ENCODE measurements at regions not wholly inside any gene's neighbourhood (a gene's known extent, or its start where the extent isn't known, plus 50 kb on each side); places are given as distances from the start of the nearest gene placed in this dataset.

DNA sequence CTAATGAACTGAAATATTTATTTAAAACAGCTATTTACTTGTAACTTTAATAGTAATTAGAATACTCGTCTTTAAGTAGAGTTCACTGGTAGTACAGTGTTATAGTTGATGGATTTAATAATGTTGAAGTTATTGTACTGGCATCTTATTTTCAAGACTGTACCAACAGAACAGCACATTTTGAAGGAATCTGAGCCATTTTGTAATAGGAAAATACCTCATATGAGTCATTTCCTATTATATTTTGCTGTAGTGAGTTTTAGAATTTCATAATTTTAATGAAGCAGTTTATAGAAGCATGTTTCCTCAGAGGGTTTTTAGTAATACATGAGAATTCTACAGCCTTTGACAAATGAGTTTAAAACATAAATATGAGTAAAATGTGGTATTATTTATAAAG is 258.3 kb downstream of the OLFM3 start:
- Histone ChIP-seq H3K36me3 (no peaks in the 10 kb centered on the region), H3K4me1 (no peaks in the 10 kb centered on the region), H3K4me3 (no peak overlapping the region), H3K9me3 (no peaks in the 10 kb centered on the region), H3K27ac (no peak overlapping the region), H3K27me3 (no peaks in the 10 kb centered on the region)
- WGBS, 2 donors (ENCODE audit: low coverage in 1 of 2) = 69 to 82% methylated on average over 1 of the region's 1 CpG
- ATAC-seq = no peak
- TF ChIP-seq CTCF (IDR thresholded peaks at IDR 0.05) (no peak), POLR2A (IDR thresholded peaks at IDR 0.05) (no peak), EP300 (IDR thresholded peaks at IDR 0.05) (no peak), POLR2AphosphoS5 (IDR thresholded peaks at IDR 0.05) (no peak)

- Histone ChIP-seq H3K4me1 (no peaks in the 10 kb centered on the region), H3K27me3 (no peaks in the 10 kb centered on the region), H3K27ac (no peak overlapping the region), H3K36me3 (no peaks in the 10 kb centered on the region), H3K9me3 (no peaks in the 10 kb centered on the region), H3K4me3 (no peak overlapping the region)
- 81 to 100% methylated on average over 4 to 6 of the region's 6 CpGs for WGBS, 2 donors (ENCODE audit: low coverage in 1 of 2)
- ATAC-seq = no peak
- TF ChIP-seq EP300 (IDR thresholded peaks at IDR 0.05) (no peak), CTCF (IDR thresholded peaks at IDR 0.05) (no peak), POLR2AphosphoS5 (IDR thresholded peaks at IDR 0.05) (no peak), POLR2A (IDR thresholded peaks at IDR 0.05) (no peak)
These were observed 257.6 kb downstream of the OLFM3 start for GRCh38 chr1:101739146-101739545.

DNA sequence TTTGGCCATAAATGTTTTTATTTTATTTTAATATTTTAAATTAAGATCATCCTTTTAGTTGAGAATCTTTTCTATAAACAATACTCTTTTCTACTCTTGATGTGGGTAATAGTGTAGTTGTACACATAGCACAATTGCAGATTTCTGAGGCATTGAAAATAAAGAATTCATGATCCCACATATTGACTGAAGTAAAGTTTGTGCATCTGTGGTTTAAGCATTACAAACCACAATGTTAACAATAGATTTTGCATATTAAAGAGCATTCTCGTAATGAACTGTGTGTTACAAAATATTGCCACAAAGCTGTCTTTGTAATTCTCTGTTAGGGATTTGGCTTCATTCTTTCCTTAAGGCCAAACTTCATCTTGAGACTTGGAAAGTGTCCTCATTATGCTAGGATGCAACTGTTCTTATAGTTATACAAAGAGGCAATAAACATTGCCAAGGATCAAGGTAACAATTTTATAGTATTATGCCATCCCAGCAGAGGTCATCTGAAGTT is 256.8 kb downstream of the OLFM3 start:
- H3K4me3 ChIP-seq = no peak overlapping the region
- H3K27ac ChIP-seq = no peak overlapping the region
- 31 to 53% methylated on average over 1 of the region's 1 CpG for WGBS, 2 donors (ENCODE audit: low coverage in 1 of 2)
- TF ChIP-seq CTCF (IDR thresholded peaks at IDR 0.05) (no peak), EP300 (IDR thresholded peaks at IDR 0.05) (no peak), POLR2AphosphoS5 (IDR thresholded peaks at IDR 0.05) (no peak), POLR2A (IDR thresholded peaks at IDR 0.05) (no peak)
- H3K9me3 ChIP-seq = no peaks in the 10 kb centered on the region
- no peaks in the 10 kb centered on the region for H3K27me3 ChIP-seq
- H3K4me1 ChIP-seq = no peaks in the 10 kb centered on the region
- no peak for ATAC-seq
- H3K36me3 ChIP-seq = no peaks in the 10 kb centered on the region

DNA sequence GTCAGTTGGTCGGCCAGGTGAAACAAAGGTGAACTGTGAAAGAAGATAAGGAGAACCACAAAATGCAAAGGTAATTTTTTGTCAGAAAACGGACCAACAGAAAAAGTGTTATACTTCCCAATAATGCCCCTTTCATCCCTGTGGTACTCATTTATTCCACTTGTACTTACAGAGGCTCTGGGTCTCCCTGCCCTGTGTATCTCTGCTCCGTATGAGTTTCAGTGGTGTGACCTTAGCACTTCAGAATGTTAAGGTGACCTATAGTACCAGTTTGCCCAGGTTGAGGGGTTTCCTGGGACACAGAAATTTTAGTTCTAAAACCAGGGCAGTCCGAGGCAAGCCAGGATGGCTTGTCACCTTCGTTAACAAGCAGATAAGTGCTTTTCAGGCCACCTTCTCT is 254.8 kb downstream of the OLFM3 start:
- WGBS, 2 donors (ENCODE audit: low coverage in 1 of 2) = 57 to 66% methylated on average over 4 to 5 of the region's 5 CpGs

More for the DNA sequence above, 254.8 kb downstream of the OLFM3 start:
- Histone ChIP-seq H3K9me3 (no peaks in the 10 kb centered on the region), H3K27me3 (no peaks in the 10 kb centered on the region), H3K27ac (no peak overlapping the region), H3K4me3 (no peak overlapping the region), H3K36me3 (no peaks in the 10 kb centered on the region), H3K4me1 (no peaks in the 10 kb centered on the region)
- ATAC-seq = no peak
- no peak for TF ChIP-seq POLR2A (IDR thresholded peaks at IDR 0.05)
- no peak for TF ChIP-seq POLR2AphosphoS5 (IDR thresholded peaks at IDR 0.05)
- no peak for TF ChIP-seq EP300 (IDR thresholded peaks at IDR 0.05)
- no peak for TF ChIP-seq CTCF (IDR thresholded peaks at IDR 0.05)

All from gastroesophageal sphincter (tissue), 4 donors.